IPS-20b (cell line): ENCODE measurements at regions not wholly inside any gene's neighbourhood (a gene's known extent, or its start where the extent isn't known, plus 50 kb on each side); places are given as distances from the start of the nearest gene placed in this dataset.

Source experiments
- H3K27ac ChIP-seq: one replicate; pipeline ENCODE4 v1.5.1; 2013; ENCODE audit warnings: low read length
- H3K27me3 ChIP-seq: 2 replicates; pipeline ENCODE4 v1.6.1; 2013; ENCODE audit warnings: mild to moderate bottlenecking, low read length, inconsistent platforms; ENCODE audit not compliant: insufficient read depth
- H3K36me3 ChIP-seq: 2 replicates; pipeline ENCODE4 v1.6.1; 2013; ENCODE audit warnings: low read depth, mild to moderate bottlenecking, inconsistent platforms, low read length, moderate library complexity; ENCODE audit not compliant: insufficient read depth
- H3K4me1 ChIP-seq: 2 replicates; pipeline ENCODE4 v1.6.1; 2013; ENCODE audit warnings: mild to moderate bottlenecking, control low read depth, inconsistent platforms, low read length, moderate library complexity; ENCODE audit not compliant: insufficient read depth
- H3K4me3 ChIP-seq: 2 replicates; pipeline ENCODE4 v1.5.1; 2013; ENCODE audit warnings: mild to moderate bottlenecking, low read length, inconsistent platforms
- H3K9ac ChIP-seq: 2 replicates; pipeline ENCODE4 v1.6.1; 2013; ENCODE audit warnings: low read depth, mild to moderate bottlenecking, inconsistent platforms, low read length, moderate library complexity
- H3K9me3 ChIP-seq: 2 replicates; pipeline ENCODE4 v1.6.1; 2013; ENCODE audit warnings: mild to moderate bottlenecking, low read depth, low read length, inconsistent platforms; ENCODE audit not compliant: insufficient read depth

GRCh38 chr6:121999456-122000065 lies 399.9 kb upstream of the HSF2 start:
- H3K27ac ChIP-seq, result peak overlapping the region; percentile 33
- H3K9me3 ChIP-seq, result no peaks in the 10 kb centered on the region
- no peak overlapping the region for H3K4me3 ChIP-seq
- H3K27me3 ChIP-seq, result no peaks in the 10 kb centered on the region
- peaks cover 27% of the 10 kb centered on the region; the same call in 1 of the 2 replicates for H3K4me1 ChIP-seq
- H3K36me3 ChIP-seq, result no peaks in the 10 kb centered on the region
- H3K9ac ChIP-seq, result no peak overlapping the region

DNA sequence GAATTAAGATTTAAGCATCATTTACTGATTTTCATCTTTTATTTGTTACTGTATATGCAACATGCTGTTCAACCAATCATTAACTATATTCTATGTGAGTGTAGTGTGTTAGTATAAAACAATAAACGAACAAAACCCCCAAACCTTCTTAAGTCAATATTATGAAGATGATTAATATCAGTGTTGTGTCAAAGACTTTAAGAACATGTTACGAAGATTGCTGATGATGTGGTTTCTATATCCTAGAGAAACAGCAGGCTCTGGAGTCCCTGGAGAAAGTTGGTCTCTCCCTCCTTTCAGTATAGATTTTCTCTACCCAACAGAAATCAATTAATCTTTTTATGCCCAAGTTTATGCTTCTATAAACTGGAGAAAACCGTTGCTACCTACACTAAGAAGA lies 393.8 kb upstream of the HSF2 start:
- no peak overlapping the region for H3K4me3 ChIP-seq

GRCh38 chr6:122007339-122007738 lies 392.1 kb upstream of the HSF2 start:
- Histone ChIP-seq H3K36me3 (no peaks in the 10 kb centered on the region), H3K4me1 (peaks cover 35% of the 10 kb centered on the region), H3K4me3 (peak overlapping the region; percentile 0; the same call in 1 of the 2 replicates), H3K27ac (peak overlapping the region; percentile 16), H3K9ac (no peak overlapping the region; the same call in 1 of the 2 replicates), H3K27me3 (no peaks in the 10 kb centered on the region), H3K9me3 (no peaks in the 10 kb centered on the region)

More for the DNA sequence above, 393.8 kb upstream of the HSF2 start:
- peak overlapping the region; percentile 0; the same call in 1 of the 2 replicates for H3K9ac ChIP-seq
- H3K27me3 ChIP-seq, result no peaks in the 10 kb centered on the region
- no peaks in the 10 kb centered on the region for H3K9me3 ChIP-seq
- H3K4me1 ChIP-seq, result peaks cover 43% of the 10 kb centered on the region
- H3K36me3 ChIP-seq, result no peaks in the 10 kb centered on the region
- peak overlapping the region; percentile 51 for H3K27ac ChIP-seq

DNA sequence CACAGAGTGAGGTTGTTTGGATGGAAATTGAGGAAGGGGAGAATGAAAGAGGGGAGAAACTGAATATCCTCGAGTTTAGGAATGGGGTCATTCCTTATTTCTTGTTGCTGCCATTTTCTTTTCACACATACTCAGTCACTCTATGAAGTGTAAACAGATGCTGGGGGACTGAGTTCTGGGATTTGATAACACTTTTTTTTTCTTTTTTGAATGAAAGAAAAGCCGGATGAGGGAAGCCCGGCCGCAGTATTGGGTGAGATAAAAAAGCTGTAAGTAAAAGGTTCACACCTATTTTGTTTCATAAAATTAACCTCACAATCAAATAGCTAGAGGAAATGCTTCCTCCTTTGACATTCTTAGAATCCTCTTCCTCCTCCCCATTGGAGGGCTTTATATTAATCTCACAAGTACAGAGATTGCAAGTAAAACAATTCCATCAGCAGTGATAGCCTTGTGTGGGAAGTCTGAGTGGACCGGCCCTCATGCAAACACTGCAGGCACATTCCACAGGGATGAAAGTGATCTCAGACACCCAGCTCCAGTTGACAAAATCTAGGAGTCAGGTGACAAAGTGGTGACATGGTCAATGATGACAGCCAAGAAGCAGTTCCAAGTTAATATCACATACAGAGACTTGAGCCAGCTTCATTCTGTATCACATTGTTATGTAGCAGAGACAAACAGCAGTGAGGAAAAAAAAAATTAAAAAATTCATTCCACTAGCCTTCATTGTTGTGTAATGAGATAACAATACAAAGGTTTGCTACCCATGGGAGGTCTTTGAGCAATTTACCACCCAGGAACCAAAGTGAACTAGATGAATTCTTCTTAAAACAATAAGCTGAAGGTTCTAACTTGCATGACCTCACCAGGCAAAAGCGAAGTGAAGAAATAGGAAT lies 391.1 kb upstream of the HSF2 start:
- Histone ChIP-seq H3K36me3 (no peaks in the 10 kb centered on the region), H3K4me1 (peaks cover 35% of the 10 kb centered on the region)

GRCh38 chr6:122009000-122009350 lies 390.5 kb upstream of the HSF2 start:
- Histone ChIP-seq H3K4me1 (peaks cover 35% of the 10 kb centered on the region), H3K9ac (no peak overlapping the region)

More for the DNA sequence above, 391.1 kb upstream of the HSF2 start:
- H3K27ac ChIP-seq, result peak overlapping the region; percentile 26
- H3K4me3 ChIP-seq, result peak overlapping the region; percentile 28; the same call in 1 of the 2 replicates
- no peaks in the 10 kb centered on the region for H3K27me3 ChIP-seq
- no peaks in the 10 kb centered on the region for H3K9me3 ChIP-seq
- H3K9ac ChIP-seq, result peak overlapping the region; percentile 23; the same call in 1 of the 2 replicates

GRCh38 chr6:122012578-122012977 lies 386.9 kb upstream of the HSF2 start:
- Histone ChIP-seq H3K9me3 (no peaks in the 10 kb centered on the region), H3K27ac (no peak overlapping the region), H3K4me3 (no peak overlapping the region), H3K27me3 (no peaks in the 10 kb centered on the region), H3K9ac (no peak overlapping the region), H3K4me1 (peaks cover 15% of the 10 kb centered on the region), H3K36me3 (no peaks in the 10 kb centered on the region)

More at GRCh38 chr6:122009000-122009350, 390.5 kb upstream of the HSF2 start:
- no peaks in the 10 kb centered on the region for H3K36me3 ChIP-seq
- H3K27me3 ChIP-seq, result no peaks in the 10 kb centered on the region
- no peaks in the 10 kb centered on the region for H3K9me3 ChIP-seq
- H3K4me3 ChIP-seq, result peak overlapping the region; percentile 28; the same call in 1 of the 2 replicates
- H3K27ac ChIP-seq, result no peak overlapping the region

GRCh38 chr6:122014961-122015360 lies 384.5 kb upstream of the HSF2 start:
- Histone ChIP-seq H3K4me1 (no peaks in the 10 kb centered on the region; the same call in 1 of the 2 replicates), H3K36me3 (no peaks in the 10 kb centered on the region), H3K27me3 (no peaks in the 10 kb centered on the region), H3K4me3 (no peak overlapping the region), H3K9ac (no peak overlapping the region), H3K9me3 (no peaks in the 10 kb centered on the region), H3K27ac (no peak overlapping the region)

DNA sequence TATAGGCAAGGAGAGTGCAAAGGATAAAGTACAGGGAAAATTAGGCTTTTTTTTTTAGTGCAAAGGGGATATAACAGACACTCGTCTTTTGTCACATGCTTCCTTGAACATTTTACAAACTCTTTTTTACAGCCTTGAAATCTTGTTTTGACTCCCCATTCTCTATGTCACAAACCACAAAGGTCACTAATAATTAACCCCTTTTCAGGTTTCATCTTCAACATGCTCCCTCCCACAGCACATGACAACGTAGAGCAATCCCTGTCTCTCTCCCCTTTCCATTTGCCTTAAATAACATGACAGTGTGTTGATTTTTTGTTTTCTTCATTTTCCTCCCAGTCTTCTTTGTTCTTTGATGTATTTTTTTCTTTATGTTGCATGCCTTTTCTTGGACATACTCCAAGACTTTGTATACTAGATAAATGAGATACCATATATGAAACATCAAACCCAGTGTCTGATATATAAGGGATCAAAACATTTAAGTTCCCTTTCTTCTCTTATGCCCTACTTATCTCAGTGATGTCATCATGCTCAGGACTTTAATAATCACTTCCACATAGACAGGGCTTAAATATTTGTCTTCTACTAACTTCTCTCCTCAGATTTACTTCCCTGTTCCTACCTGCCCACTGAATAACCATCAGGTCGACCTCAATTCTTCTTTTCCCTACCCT lies 378.7 kb upstream of the HSF2 start:
- Histone ChIP-seq H3K4me3 (no peak overlapping the region), H3K9ac (no peak overlapping the region), H3K9me3 (no peaks in the 10 kb centered on the region), H3K27ac (no peak overlapping the region), H3K4me1 (no peaks in the 10 kb centered on the region; the same call in 1 of the 2 replicates), H3K27me3 (no peaks in the 10 kb centered on the region), H3K36me3 (no peaks in the 10 kb centered on the region)

DNA sequence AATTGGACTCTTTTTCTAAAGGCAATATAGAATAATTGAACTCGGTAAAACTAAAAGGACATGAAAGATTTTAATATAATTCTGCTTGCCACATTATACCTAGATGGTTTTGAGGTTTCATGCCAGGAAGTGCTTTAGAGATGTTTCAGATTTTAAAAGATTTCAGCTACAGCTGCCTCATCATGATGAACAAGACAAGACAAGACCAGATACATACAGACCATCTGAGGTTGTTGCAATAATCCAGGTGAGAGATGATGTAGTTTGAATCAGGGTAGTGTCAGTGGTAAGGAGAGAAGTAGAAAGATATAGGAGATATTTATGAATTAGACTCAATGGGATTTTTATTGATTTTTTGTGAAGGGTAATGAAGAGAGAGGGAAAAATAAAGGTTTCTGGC lies 374.3 kb upstream of the HSF2 start:
- no peaks in the 10 kb centered on the region for H3K9me3 ChIP-seq
- no peak overlapping the region for H3K4me3 ChIP-seq
- H3K4me1 ChIP-seq, result no peaks in the 10 kb centered on the region
- no peaks in the 10 kb centered on the region for H3K36me3 ChIP-seq
- H3K27ac ChIP-seq, result no peak overlapping the region
- no peak overlapping the region for H3K9ac ChIP-seq
- no peaks in the 10 kb centered on the region for H3K27me3 ChIP-seq

GRCh38 chr6:122026582-122027369 lies 372.7 kb upstream of the HSF2 start:
- Histone ChIP-seq H3K9me3 (no peaks in the 10 kb centered on the region), H3K4me3 (no peak overlapping the region), H3K9ac (no peak overlapping the region), H3K27ac (no peak overlapping the region), H3K36me3 (no peaks in the 10 kb centered on the region), H3K27me3 (no peaks in the 10 kb centered on the region), H3K4me1 (no peaks in the 10 kb centered on the region)

DNA sequence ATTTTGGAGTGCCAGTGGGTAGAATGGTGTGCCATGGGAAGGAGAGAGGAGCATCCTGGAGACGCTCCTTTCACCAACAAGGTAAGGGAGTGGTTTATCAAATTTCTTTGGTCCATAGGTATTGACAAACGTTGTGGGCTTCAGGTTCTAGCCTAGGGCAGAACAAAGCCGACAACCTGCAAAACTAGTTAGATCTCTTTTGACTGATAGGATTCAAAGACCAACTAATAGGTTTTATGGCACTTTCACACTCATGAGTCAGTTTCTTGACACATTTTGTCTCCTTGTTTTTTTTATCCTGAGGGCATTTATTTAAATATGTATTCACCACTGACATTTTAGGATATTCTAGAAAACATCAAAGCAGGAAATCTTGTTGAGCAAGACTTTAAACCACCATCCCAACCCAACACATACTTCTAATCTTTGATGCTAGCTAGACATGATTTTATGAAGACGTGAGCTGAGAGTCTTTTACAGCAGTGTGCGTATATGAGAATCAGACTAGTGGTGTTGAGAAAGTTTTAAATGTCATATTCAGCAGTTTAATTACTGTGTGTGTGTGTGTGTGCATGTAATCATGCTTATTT lies 370.4 kb upstream of the HSF2 start:
- H3K36me3 ChIP-seq, result no peaks in the 10 kb centered on the region
- no peak overlapping the region for H3K27ac ChIP-seq
- peaks cover 3% of the 10 kb centered on the region; the same call in 1 of the 2 replicates for H3K4me1 ChIP-seq

More for the DNA sequence above, 370.4 kb upstream of the HSF2 start:
- no peaks in the 10 kb centered on the region for H3K27me3 ChIP-seq
- no peak overlapping the region for H3K9ac ChIP-seq
- no peaks in the 10 kb centered on the region for H3K9me3 ChIP-seq
- no peak overlapping the region for H3K4me3 ChIP-seq
